HG03095 (cell line): ENCODE measurements at regions not wholly inside any gene's neighbourhood (a gene's known extent, or its start where the extent isn't known, plus 50 kb on each side); places are given as distances from the start of the nearest gene placed in this dataset.

ENCODE experiments used
- ATAC-seq: cut with Tn5 transposase; IDR thresholded peaks from one replicate; pipeline ENCODE4 v1.9.1; 2021; ENCODE audit warnings: moderate library complexity; ENCODE audit not compliant: unreplicated experiment

GRCh38 chr17:77426676-77427386 lies 286.1 kb downstream of the SEC14L1 start:
- no peak for ATAC-seq

- ATAC-seq, result no peak
These were observed 286.7 kb downstream of the SEC14L1 start for GRCh38 chr17:77427391-77427991.

DNA sequence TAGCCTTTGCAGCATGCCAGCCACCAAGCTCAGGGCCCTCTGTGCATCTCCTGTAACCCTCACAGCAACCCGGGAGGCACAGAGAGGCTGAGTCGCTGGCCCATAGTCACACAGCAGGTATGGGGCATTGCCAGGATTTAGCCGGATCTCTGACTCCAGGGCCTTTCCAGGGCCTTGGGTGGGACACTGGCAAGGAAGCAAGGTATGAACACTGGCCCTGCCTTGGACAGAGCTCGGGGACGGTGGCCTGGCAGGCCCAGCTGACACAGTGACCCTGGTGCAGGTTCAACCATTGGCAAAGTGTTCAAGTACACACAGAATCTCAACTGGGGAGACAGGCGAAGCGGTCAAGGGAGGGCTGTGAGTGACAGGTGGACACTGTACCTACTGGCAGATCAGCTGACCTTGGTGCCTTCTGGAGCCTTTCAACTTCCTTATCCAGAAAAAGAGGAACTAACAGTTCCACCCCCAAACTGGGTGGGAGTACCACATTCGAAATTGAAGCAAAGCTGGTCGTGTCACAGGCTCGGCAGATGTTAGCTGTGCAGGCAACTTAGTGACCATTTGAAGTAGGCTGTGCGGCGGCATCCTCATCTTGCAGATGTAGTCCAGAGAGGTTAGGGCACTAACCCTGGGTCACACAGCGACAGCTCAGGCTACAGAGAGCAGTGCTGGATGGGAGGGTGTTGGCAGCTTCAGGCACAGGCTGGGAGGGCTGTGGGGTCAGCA lies 287.4 kb downstream of the SEC14L1 start:
- ATAC-seq, result no peak

GRCh38 chr17:77428749-77429368 lies 288.1 kb downstream of the SEC14L1 start:
- no peak for ATAC-seq

DNA sequence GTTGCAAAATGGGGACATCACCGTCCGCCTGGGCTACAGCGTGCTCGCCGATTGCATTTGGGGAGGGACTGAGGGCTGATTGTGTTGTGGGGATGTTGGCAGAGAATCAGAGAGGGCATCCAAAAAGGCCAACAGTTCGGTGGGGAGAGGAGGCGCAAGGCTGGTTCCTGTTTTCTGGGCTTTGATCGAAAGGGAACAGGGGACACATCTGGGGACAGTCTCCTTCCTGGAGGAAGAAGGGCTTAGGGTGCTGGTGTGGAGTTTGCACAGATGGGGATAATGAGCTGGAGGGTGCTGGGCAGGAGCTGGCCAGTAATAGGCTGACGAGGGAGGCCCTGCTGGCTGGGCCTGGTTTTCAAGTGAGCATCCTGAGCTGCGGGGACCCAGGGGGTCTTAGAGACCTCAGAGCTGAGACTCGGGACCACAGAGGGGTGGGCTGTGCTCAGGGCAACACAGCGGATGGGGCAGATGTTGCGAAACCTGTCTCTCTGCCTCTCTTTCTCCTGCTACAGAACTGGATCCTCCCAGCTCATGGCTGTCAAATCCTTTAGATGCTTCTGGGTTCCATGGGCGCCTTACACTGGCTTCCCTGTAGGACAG lies 288.7 kb downstream of the SEC14L1 start:
- ATAC-seq, result no peak

- ATAC-seq, result no peak
These were observed 289.4 kb downstream of the SEC14L1 start for GRCh38 chr17:77429969-77430752.

DNA sequence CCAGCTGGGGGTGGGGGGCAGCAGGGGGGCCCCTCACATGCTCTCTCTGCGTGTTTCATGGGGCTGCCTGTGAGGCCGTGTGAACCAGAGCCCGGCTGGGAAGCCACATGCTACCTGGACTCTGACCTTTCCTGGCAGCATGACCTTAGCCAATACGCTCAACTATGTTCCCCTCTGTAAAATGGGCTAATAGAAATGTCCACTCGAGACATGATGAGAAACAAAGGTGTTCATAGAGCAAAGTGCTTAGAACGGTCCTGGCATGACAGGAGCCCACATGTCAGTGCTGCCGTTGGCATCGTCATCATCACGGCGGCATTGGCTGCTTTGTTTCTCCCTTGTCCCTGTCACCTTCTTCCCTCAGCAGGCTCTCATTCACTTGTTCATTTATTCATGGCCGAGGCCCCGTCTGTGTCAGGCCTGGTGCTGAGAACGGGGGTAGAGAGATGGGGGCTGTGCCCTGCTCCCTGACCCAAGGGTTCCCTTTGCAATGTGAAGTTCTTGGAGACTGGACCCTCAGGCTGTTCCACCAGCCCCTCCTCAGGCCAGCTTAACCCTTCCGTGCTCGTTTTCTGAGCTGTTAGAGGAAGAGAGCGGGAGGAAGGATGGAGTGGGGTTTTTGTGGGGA lies 291.4 kb downstream of the SEC14L1 start:
- ATAC-seq, result no peak

- no peak for ATAC-seq
These were observed 292.0 kb downstream of the SEC14L1 start for GRCh38 chr17:77432742-77433141.

- ATAC-seq, result peak; percentile 48
These were observed 292.8 kb downstream of the SEC14L1 start for GRCh38 chr17:77433385-77434135.

GRCh38 chr17:77434136-77435114 lies 293.7 kb downstream of the SEC14L1 start:
- ATAC-seq, result no peak

GRCh38 chr17:77435272-77436057 lies 294.7 kb downstream of the SEC14L1 start:
- ATAC-seq, result no peak

DNA sequence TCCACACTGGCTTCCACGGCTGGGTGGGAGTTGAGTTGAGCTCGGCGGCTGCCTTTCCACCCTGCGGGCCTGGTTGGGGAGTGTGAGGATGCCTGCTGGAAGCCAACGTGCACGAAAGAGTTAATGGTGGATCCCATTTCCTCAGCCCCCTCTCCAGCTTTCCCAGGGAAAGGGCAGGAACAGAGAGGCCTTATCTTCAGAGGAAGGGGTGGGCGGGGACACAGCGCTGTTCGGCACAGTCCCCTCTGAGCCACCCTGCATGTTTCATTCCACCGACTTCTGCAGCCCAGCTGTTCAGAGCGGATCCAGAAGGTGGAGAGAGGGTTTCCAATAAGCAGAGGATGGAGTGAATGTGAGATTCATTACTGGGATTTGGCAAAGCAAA lies 295.3 kb downstream of the SEC14L1 start:
- ATAC-seq, result no peak

GRCh38 chr17:77436481-77436880 lies 295.7 kb downstream of the SEC14L1 start:
- no peak for ATAC-seq

GRCh38 chr17:77437017-77437416 lies 296.2 kb downstream of the SEC14L1 start:
- no peak for ATAC-seq

- ATAC-seq, result no peak
These were observed 297.0 kb downstream of the SEC14L1 start for GRCh38 chr17:77437747-77438146.

DNA sequence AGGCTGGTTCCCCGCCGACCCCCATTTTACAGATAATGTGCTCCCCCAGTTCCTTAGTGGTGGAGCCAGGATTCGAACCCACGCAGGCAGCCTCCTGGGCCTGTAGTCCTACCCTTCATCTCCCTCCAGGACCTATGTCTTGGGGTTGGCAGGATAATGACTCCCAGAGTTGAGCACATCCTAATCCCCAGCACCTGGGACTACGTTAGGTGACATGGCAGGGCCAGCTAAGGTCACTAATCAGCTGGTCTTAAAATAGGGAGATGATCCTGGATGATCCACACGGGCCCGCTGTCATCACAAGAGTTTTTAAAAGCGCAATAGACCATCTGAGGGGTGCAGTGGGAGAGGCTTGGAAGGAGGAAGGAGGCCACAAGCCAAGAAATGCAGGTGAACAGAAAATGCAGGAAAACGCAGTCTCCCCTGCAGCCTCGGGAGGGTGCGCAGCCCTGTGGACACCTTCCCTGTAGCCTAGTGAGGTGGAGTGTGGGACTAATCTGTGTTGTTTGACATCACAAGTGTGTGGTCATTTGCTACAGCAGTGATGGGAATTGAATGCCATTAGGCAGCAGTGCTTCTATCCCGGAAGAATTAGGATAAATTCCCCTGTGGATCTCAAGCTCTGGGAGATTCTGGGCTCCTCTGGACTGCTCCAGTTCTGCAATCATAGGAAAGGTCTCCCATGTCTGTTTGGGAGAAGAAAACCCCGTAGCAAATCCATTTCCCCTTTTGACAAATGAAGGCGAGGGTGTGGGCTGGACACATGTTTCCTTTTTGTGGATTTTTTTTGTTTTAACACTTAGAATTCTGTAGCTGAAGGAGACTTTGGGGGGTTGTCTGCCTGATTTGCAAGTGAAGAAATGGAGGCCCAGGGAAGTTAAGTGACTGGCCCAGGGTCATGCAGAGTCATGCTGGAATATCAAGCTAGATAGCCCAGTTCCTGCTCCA lies 297.7 kb downstream of the SEC14L1 start:
- no peak for ATAC-seq
